ENCODE measurements at regions not wholly inside any gene's neighbourhood (a gene's known extent, or its start where the extent isn't known, plus 50 kb on each side); places are given as distances from the start of the nearest gene placed in this dataset.

DNA sequence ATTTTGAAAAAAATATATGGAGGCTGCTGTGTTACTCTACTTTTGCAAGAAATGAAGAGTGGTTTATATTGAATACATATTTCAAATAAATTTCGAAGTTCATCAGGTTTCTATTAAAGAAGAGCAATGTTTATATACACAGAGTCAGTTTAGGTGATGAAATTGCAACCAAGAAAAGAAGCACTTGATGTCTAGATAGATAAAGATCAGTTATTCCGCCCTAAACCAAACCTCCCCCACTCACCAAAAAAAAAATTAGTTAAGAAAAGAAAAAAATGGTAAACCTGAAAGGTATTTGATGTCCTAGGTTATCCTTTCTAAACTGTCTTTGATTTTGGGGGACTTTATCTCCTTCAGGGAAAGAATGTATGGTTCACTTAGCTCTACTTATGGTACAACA is 111.8 kb downstream of the SKIDA1 start:
- no peaks in the 10 kb centered on the region for H3K27me3 Mint-ChIP-seq (ENCODE audit: insufficient read depth)
- Histone ChIP-seq H3K9ac (ENCODE audit: extremely low read depth, low read length, poor library complexity, severe bottlenecking) (no peak overlapping the region), H3K9me3 (ENCODE audit: control insufficient read depth, low read length) (no peaks in the 10 kb centered on the region), H3K36me3 (ENCODE audit: control insufficient read depth, insufficient read depth, low read length) (no peaks in the 10 kb centered on the region), H3K27me3 (ENCODE audit: control insufficient read depth, insufficient read depth, low read length, poor library complexity, severe bottlenecking) (no peaks in the 10 kb centered on the region), H3K4me1 (ENCODE audit: control insufficient read depth, insufficient read depth, low read length) (no peaks in the 10 kb centered on the region), H3K27ac (ENCODE audit: low read depth, low read length) (no peak overlapping the region), H3K4me3 (ENCODE audit: low read length) (no peak overlapping the region)
- WGBS, 2 experiments (ENCODE audit: insufficient coverage in 1 of 2, insufficient read length in 1 of 2) = 100% methylated on average over 1 of the region's 2 CpGs; no CpG with 5 or more reads in 1 of the 2 experiments
- H3K27ac Mint-ChIP-seq = no peak overlapping the region
- TF ChIP-seq, protein P1, sequence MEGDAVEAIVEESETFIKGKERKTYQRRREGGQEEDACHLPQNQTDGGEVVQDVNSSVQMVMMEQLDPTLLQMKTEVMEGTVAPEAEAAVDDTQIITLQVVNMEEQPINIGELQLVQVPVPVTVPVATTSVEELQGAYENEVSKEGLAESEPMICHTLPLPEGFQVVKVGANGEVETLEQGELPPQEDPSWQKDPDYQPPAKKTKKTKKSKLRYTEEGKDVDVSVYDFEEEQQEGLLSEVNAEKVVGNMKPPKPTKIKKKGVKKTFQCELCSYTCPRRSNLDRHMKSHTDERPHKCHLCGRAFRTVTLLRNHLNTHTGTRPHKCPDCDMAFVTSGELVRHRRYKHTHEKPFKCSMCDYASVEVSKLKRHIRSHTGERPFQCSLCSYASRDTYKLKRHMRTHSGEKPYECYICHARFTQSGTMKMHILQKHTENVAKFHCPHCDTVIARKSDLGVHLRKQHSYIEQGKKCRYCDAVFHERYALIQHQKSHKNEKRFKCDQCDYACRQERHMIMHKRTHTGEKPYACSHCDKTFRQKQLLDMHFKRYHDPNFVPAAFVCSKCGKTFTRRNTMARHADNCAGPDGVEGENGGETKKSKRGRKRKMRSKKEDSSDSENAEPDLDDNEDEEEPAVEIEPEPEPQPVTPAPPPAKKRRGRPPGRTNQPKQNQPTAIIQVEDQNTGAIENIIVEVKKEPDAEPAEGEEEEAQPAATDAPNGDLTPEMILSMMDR (conservative IDR thresholded peaks at IDR 0.05) = no peak
- H3K9me3 Mint-ChIP-seq = no peaks in the 10 kb centered on the region
- peaks cover 2% of the 10 kb centered on the region for H3K4me1 Mint-ChIP-seq
- H3K4me3 Mint-ChIP-seq = no peak overlapping the region
- no peak for DNase-seq
- no peaks in the 10 kb centered on the region for H3K36me3 Mint-ChIP-seq (ENCODE audit: low read depth)

DNA sequence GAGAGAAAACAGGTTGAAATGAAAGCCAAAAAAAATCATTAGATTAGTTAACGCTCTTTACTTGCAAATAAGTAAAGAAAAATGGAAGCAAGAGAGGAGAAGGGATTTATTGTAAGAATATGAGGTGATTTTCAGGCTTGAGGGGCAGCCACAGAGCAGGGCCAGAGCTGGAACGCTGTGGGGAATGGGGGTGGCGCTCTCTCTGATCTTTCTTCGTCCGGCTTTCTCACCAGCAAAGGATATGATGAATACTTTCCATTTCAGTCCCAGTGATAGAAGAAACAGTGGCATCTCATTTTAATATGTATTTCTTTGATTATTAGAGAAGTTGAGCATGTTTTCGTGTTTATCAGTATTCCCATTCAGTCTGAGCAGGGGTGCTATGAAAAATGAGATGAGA is 112.2 kb downstream of the SKIDA1 start:
- TF ChIP-seq, protein P1 (conservative IDR thresholded peaks at IDR 0.05) = no peak
- Histone ChIP-seq H3K27ac (ENCODE audit: low read depth, low read length) (no peak overlapping the region), H3K9me3 (ENCODE audit: control insufficient read depth, low read length) (no peaks in the 10 kb centered on the region), H3K9ac (ENCODE audit: extremely low read depth, low read length, poor library complexity, severe bottlenecking) (no peak overlapping the region), H3K4me3 (ENCODE audit: low read length) (no peak overlapping the region), H3K36me3 (ENCODE audit: control insufficient read depth, insufficient read depth, low read length) (no peaks in the 10 kb centered on the region), H3K4me1 (ENCODE audit: control insufficient read depth, insufficient read depth, low read length) (no peaks in the 10 kb centered on the region), H3K27me3 (ENCODE audit: control insufficient read depth, insufficient read depth, low read length, poor library complexity, severe bottlenecking) (no peaks in the 10 kb centered on the region)
- no peak overlapping the region for H3K4me3 Mint-ChIP-seq
- no peak for DNase-seq
- no peaks in the 10 kb centered on the region for H3K36me3 Mint-ChIP-seq (ENCODE audit: low read depth)
- no peak overlapping the region for H3K27ac Mint-ChIP-seq
- 87 to 90% methylated on average over 3 to 6 of the region's 6 CpGs for WGBS, 2 experiments (ENCODE audit: insufficient coverage in 1 of 2, insufficient read length in 1 of 2)
- H3K27me3 Mint-ChIP-seq (ENCODE audit: insufficient read depth) = no peaks in the 10 kb centered on the region
- no peaks in the 10 kb centered on the region for H3K9me3 Mint-ChIP-seq
- peaks cover 4% of the 10 kb centered on the region for H3K4me1 Mint-ChIP-seq

DNA sequence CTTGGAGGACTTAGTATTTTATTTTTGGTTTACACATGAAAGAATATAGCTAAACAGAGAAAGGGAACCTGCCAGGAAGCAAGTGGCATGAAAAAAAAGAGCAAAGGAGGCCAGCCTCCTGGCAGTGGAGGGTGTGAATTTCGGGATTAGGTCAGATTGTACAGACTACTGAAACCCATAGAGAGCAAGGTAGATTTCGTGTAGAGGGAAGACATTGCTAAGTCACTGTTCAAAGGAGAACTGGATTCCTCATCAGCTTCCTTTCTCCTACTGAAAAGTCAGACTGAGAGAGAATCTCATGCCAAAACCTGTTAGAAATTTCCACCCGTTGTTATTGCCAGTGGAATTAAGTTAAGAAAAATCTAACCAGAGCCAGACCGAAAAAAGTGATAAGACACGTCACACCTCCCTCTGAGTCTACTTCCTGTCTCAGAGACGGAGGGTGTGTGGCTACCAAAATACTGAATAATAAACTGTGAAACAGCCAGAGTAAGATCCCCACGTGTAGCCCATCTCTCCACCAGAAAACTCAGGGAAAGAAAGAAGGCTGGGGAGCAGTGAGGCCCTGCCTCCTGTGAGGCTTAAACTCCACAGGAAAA is 118.8 kb downstream of the SKIDA1 start:
- WGBS, 2 experiments (ENCODE audit: insufficient coverage in 1 of 2, insufficient read length in 1 of 2) = 87 to 89% methylated on average over 4 to 7 of the region's 7 CpGs
- H3K9me3 ChIP-seq (ENCODE audit: control insufficient read depth, low read length) = peaks cover 41% of the 10 kb centered on the region
- no peaks in the 10 kb centered on the region for H3K27me3 ChIP-seq (ENCODE audit: control insufficient read depth, insufficient read depth, low read length, poor library complexity, severe bottlenecking)
- H3K27ac ChIP-seq (ENCODE audit: low read depth, low read length) = no peak overlapping the region
- no peak overlapping the region for H3K4me3 Mint-ChIP-seq
- no peaks in the 10 kb centered on the region for H3K36me3 ChIP-seq (ENCODE audit: control insufficient read depth, insufficient read depth, low read length)
- no peak overlapping the region for H3K27ac Mint-ChIP-seq
- H3K4me1 Mint-ChIP-seq = peaks cover 34% of the 10 kb centered on the region
- H3K4me3 ChIP-seq (ENCODE audit: low read length) = peak overlapping the region; percentile 65
- TF ChIP-seq, protein P1 (conservative IDR thresholded peaks at IDR 0.05) = no peak
- peaks cover 9% of the 10 kb centered on the region for H3K4me1 ChIP-seq (ENCODE audit: control insufficient read depth, insufficient read depth, low read length)
- H3K9me3 Mint-ChIP-seq = peaks cover 36% of the 10 kb centered on the region
- no peak overlapping the region for H3K9ac ChIP-seq (ENCODE audit: extremely low read depth, low read length, poor library complexity, severe bottlenecking)
- H3K36me3 Mint-ChIP-seq (ENCODE audit: low read depth) = peaks cover 13% of the 10 kb centered on the region
- DNase-seq = no peak
- no peaks in the 10 kb centered on the region for H3K27me3 Mint-ChIP-seq (ENCODE audit: insufficient read depth)

Data from endodermal cell (in vitro differentiated cells).